ENCODE measurements at regions not wholly inside any gene's neighbourhood (a gene's known extent, or its start where the extent isn't known, plus 50 kb on each side); places are given as distances from the start of the nearest gene placed in this dataset.
"Not testable (repeated sequence)": the region's sequence is repeated elsewhere in the genome, so short reads cannot be mapped to it uniquely, and the experiment has no call there.

GRCh38 chr19:27870293-27870692, 1342.7 kb downstream of the UQCRFS1 start:
- intact Hi-C loops (cut with micrococcal nuclease): no loop called here
- H3K9me3 Mint-ChIP-seq: peaks cover 19% of the 10 kb centered on the region
- no peak for DNase-seq
- H3K36me3 Mint-ChIP-seq (ENCODE audit: low read depth): no peaks in the 10 kb centered on the region
- H3K27ac Mint-ChIP-seq: no peak overlapping the region
- H3K27me3 Mint-ChIP-seq: no peaks in the 10 kb centered on the region
- no peak overlapping the region for H3K4me3 Mint-ChIP-seq
- H3K4me1 Mint-ChIP-seq: no peaks in the 10 kb centered on the region

- intact Hi-C loops (cut with micrococcal nuclease): no loop called here
- peaks cover 22% of the 10 kb centered on the region for H3K9me3 Mint-ChIP-seq
- no peak overlapping the region for H3K27ac Mint-ChIP-seq
- no peaks in the 10 kb centered on the region for H3K36me3 Mint-ChIP-seq (ENCODE audit: low read depth)
- no peak overlapping the region for H3K4me3 Mint-ChIP-seq
- DNase-seq: no peak
- H3K4me1 Mint-ChIP-seq: no peaks in the 10 kb centered on the region
- no peaks in the 10 kb centered on the region for H3K27me3 Mint-ChIP-seq
These were observed 1344.9 kb downstream of the UQCRFS1 start for GRCh38 chr19:27868007-27868406.

DNA sequence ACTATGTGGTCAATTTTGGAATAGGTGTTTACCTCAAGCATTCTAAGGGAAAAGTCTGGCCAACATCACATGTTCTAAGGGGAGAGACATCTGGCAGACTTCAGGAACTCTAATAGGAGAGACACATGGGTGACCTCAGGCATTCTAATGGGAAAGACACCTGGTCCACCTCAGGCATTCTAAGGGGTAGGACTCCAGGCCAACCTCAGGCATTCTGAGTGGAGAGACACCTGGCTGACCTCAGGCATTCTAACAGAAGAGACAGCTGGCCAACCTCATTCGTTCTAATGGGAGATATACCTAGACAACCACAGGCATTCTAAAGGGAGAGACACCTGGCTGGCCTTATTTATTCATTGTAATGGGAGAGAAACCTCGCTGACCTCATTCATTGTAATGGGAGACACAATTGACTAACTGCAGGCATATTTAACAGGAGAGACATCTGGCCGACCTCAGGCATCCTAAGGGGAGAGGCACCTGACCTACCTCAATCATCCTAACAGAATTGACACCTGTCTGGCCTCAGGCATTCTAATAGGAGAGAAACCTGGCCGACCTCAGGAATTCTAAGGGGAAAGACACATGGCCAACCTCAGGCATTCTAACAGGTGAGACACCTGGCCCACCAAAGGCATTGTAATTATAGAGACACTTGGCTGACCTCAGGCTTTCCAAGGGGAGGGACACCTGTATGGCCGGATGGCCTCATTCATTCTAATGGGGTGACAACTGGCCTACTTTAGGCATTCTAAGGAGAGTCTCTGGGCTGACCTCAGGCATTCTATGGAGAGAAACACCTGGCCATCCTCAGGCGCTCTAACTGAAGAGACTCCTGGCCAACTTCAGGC, 1346.8 kb downstream of the UQCRFS1 start:
- Mint-ChIP-seq H3K27ac (no peak overlapping the region), H3K36me3 (ENCODE audit: low read depth) (no peaks in the 10 kb centered on the region), H3K4me3 (no peak overlapping the region), H3K27me3 (no peaks in the 10 kb centered on the region), H3K4me1 (no peaks in the 10 kb centered on the region), H3K9me3 (peaks cover 28% of the 10 kb centered on the region)
- intact Hi-C loops (cut with micrococcal nuclease): no loop called here
- no peak for DNase-seq

- H3K9me3 Mint-ChIP-seq: peaks cover 49% of the 10 kb centered on the region
- H3K27me3 Mint-ChIP-seq: no peaks in the 10 kb centered on the region
- no peak overlapping the region for H3K27ac Mint-ChIP-seq
- DNase-seq: no peak
- H3K4me3 Mint-ChIP-seq: no peak overlapping the region
- no peaks in the 10 kb centered on the region for H3K36me3 Mint-ChIP-seq (ENCODE audit: low read depth)
- intact Hi-C loops (cut with micrococcal nuclease): no loop called here
- no peaks in the 10 kb centered on the region for H3K4me1 Mint-ChIP-seq
These were observed 1351.5 kb downstream of the UQCRFS1 start for GRCh38 chr19:27861411-27861975.

DNA sequence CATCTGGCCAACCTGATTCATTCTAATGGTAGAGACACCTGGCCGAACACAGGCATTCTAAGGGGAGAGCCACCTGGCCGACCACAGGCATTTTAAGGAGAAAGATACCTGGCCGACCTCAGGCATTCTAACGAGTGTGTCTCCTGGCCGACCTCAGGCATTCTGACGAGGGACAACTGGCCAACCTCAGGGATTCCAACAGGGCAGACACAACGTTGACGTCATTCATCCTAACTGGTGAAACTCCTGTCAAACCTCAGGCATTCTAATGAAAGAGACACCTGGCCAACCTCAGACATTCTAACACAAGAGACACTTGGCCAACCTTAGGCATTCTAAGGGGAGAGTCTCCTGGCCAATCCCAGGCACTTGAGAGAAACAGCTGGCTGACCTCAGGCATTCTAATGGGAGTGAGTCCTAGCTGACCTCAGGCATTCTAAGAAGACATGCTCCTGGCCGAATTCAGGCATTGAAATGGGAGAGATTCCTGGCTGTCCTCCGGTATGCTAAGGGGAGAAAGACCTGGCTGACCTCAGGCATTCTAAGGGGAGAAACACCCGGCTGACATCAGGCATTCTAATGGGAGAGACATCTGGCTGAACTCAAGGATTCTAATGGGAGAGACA, 1352.5 kb downstream of the UQCRFS1 start:
- intact Hi-C loops (cut with micrococcal nuclease): no loop called here
- DNase-seq: no peak
- Mint-ChIP-seq H3K4me3 (no peak overlapping the region), H3K9me3 (peaks cover 41% of the 10 kb centered on the region), H3K27me3 (no peaks in the 10 kb centered on the region), H3K27ac (no peak overlapping the region), H3K4me1 (no peaks in the 10 kb centered on the region), H3K36me3 (ENCODE audit: low read depth) (no peaks in the 10 kb centered on the region)

DNA sequence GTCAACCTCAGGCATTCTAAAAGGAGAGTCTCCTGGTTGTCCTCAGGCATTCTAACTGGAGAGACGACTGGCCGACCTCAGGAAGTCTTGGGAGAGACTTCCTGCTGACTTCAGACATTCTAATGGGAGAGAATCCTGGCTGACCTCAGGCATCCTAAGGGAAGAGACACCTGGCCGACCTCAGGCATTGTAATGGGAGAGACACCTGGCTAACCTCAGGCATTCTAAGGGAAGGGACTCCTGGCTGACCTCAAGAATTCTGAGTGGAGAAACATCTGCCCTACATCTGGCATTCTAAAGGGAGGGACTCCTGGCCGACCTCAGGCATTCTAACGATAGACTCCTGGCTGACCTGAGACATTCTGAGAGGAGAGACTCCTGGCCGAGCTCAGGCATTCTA, 1353.3 kb downstream of the UQCRFS1 start:
- H3K4me3 Mint-ChIP-seq: no peak overlapping the region
- no peak overlapping the region for H3K27ac Mint-ChIP-seq
- H3K9me3 Mint-ChIP-seq: peaks cover 45% of the 10 kb centered on the region
- intact Hi-C loops (cut with micrococcal nuclease): no loop called here
- no peak for DNase-seq
- H3K36me3 Mint-ChIP-seq (ENCODE audit: low read depth): no peaks in the 10 kb centered on the region
- no peaks in the 10 kb centered on the region for H3K4me1 Mint-ChIP-seq
- no peaks in the 10 kb centered on the region for H3K27me3 Mint-ChIP-seq

DNA sequence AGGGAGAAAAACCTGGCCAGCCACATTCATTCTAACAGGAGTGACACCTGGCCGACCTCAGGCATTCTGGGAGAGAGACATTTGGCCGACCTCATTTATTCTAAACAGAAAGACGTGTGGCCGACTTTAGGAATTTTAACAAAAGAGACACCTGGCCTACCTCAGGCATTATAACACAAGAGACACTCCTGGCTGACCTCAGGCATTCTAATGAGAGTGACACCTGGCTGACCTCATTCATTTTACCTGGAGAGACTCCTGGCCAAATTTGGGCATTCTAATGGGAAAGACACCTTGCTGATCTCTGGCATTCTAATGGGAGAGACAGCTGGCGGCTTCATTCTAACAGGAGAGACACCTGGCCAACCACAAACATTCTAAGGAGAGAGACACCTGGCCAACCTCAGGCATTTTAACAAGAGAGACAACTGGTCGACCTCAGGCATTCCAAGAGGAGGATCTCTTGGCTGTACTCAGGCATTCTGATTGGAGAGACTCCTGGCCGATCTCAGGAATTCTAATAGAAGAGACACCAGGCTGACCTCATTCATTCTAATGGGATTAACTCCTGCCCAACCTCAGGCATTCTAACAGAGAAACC, 1353.9 kb downstream of the UQCRFS1 start:
- no peaks in the 10 kb centered on the region for H3K36me3 Mint-ChIP-seq (ENCODE audit: low read depth)
- peaks cover 44% of the 10 kb centered on the region for H3K9me3 Mint-ChIP-seq
- no peaks in the 10 kb centered on the region for H3K27me3 Mint-ChIP-seq
- no peak for DNase-seq
- H3K4me3 Mint-ChIP-seq: no peak overlapping the region
- no peaks in the 10 kb centered on the region for H3K4me1 Mint-ChIP-seq
- intact Hi-C loops (cut with micrococcal nuclease): no loop called here
- no peak overlapping the region for H3K27ac Mint-ChIP-seq

- H3K27ac Mint-ChIP-seq; H3K4me3 Mint-ChIP-seq; H3K27me3 Mint-ChIP-seq; H3K36me3 Mint-ChIP-seq (ENCODE audit: low read depth); H3K4me1 Mint-ChIP-seq; intact Hi-C loops (cut with micrococcal nuclease); DNase-seq: not testable (repeated sequence)
- H3K9me3 Mint-ChIP-seq: peaks cover 22% of the 10 kb centered on the region
These were observed 1360.0 kb downstream of the UQCRFS1 start for GRCh38 chr19:27852931-27853330.

DNA sequence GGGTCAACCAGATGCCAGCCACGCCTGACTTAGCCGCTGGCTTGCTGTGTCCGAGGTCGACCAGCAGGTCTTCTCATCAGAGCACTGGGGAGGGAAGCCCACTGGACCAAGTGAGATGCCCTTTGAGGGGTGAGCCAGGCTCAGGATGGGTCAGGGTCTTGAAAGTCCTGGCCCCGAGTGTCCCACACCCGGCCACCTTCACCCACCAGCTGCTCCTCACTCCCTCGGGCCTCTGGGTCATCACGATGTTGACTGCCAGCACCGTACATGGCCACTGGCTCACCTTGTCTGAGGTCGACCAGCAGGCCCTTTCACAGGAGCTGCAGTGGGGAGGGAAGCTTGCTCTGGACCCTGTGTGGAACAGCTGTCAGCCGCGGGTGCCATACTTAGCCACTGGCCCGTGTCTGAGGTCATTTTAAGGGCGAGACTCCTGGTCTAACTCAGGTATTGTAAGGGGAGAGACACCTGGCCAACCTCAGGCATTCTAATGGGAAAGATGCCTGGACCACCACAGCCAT, 1361.3 kb downstream of the UQCRFS1 start:
- H3K27ac Mint-ChIP-seq: no peak overlapping the region

GRCh38 chr19:27851002-27851481, 1361.9 kb downstream of the UQCRFS1 start:
- intact Hi-C loops (cut with micrococcal nuclease): no loop called here
- H3K27me3 Mint-ChIP-seq: no peaks in the 10 kb centered on the region
- DNase-seq: no peak
- no peak overlapping the region for H3K4me3 Mint-ChIP-seq
- H3K36me3 Mint-ChIP-seq (ENCODE audit: low read depth): no peaks in the 10 kb centered on the region
- H3K9me3 Mint-ChIP-seq: peaks cover 33% of the 10 kb centered on the region
- no peaks in the 10 kb centered on the region for H3K4me1 Mint-ChIP-seq
- H3K27ac Mint-ChIP-seq: no peak overlapping the region

More for the DNA sequence above, 1361.3 kb downstream of the UQCRFS1 start:
- H3K4me1 Mint-ChIP-seq: no peaks in the 10 kb centered on the region
- peaks cover 33% of the 10 kb centered on the region for H3K9me3 Mint-ChIP-seq
- H3K27me3 Mint-ChIP-seq: no peaks in the 10 kb centered on the region
- intact Hi-C loops (cut with micrococcal nuclease): no loop called here
- no peak for DNase-seq
- H3K36me3 Mint-ChIP-seq (ENCODE audit: low read depth): no peaks in the 10 kb centered on the region
- H3K4me3 Mint-ChIP-seq: no peak overlapping the region

DNA sequence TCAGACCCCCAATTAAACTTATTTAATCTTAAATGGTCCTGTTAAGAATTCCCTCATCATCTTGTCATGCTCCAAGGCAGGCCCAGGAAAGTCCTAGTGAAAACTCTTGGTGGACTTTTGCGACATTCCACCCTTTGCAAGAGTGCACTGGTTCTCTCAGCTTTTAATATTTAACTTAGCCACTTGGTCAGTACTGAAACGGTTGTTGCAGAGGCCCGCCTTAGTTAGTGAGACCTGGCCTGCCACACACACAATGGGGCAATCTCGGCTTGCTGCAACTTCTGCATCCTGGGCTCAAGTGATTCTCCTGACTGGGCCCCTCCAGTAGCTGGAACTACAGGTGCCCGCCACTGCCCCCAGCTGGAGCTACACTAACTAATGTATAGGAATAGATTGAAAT, 1366.0 kb downstream of the UQCRFS1 start:
- no peaks in the 10 kb centered on the region for H3K27me3 Mint-ChIP-seq
- H3K27ac Mint-ChIP-seq: no peak overlapping the region
- H3K36me3 Mint-ChIP-seq (ENCODE audit: low read depth): no peaks in the 10 kb centered on the region
- H3K9me3 Mint-ChIP-seq: peaks cover 47% of the 10 kb centered on the region
- intact Hi-C loops (cut with micrococcal nuclease): no loop called here
- no peak overlapping the region for H3K4me3 Mint-ChIP-seq
- DNase-seq: no peak
- H3K4me1 Mint-ChIP-seq: no peaks in the 10 kb centered on the region

DNA sequence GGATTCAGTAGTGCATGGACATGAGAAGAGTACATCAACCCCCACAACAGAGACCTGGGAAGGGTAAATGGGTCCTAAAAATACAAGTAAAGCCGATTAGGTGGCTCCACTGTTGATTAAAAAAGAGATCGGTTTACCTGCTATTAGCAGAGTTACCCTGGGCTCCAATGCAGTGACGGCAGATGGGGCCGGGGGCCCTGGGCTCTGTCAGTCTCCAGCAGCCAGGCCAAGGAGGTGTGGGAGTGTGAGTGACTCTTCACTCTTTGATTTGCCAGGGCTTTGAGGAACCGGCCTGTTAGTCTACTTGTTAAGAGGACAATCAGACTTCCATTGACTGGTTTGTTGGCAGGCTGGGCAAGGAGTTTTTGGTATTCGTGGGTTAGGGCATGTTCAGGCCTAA, 1368.7 kb downstream of the UQCRFS1 start:
- Mint-ChIP-seq H3K4me1 (no peaks in the 10 kb centered on the region), H3K27me3 (no peaks in the 10 kb centered on the region), H3K36me3 (ENCODE audit: low read depth) (no peaks in the 10 kb centered on the region), H3K9me3 (peaks cover 43% of the 10 kb centered on the region), H3K4me3 (no peak overlapping the region), H3K27ac (no peak overlapping the region)
- DNase-seq: no peak
- intact Hi-C loops (cut with micrococcal nuclease): no loop called here

GRCh38 chr19:27843861-27844260, 1369.1 kb downstream of the UQCRFS1 start:
- DNase-seq: no peak
- Mint-ChIP-seq H3K27me3 (no peaks in the 10 kb centered on the region), H3K36me3 (ENCODE audit: low read depth) (no peaks in the 10 kb centered on the region), H3K9me3 (peaks cover 43% of the 10 kb centered on the region), H3K27ac (no peak overlapping the region), H3K4me1 (no peaks in the 10 kb centered on the region), H3K4me3 (no peak overlapping the region)
- intact Hi-C loops (cut with micrococcal nuclease): no loop called here

- Mint-ChIP-seq H3K4me3 (no peak overlapping the region), H3K4me1 (no peaks in the 10 kb centered on the region)
- intact Hi-C loops (cut with micrococcal nuclease): no loop called here
These were observed 1379.9 kb downstream of the UQCRFS1 start for GRCh38 chr19:27833031-27833430.

More at GRCh38 chr19:27833031-27833430, 1379.9 kb downstream of the UQCRFS1 start:
- Mint-ChIP-seq H3K27ac (no peak overlapping the region), H3K9me3 (peaks cover 31% of the 10 kb centered on the region), H3K36me3 (ENCODE audit: low read depth) (no peaks in the 10 kb centered on the region), H3K27me3 (no peaks in the 10 kb centered on the region)
- no peak for DNase-seq

All from activated CD4-positive, alpha-beta T cell treated with anti-CD3 and anti-CD28 coated beads, Interleukin-2, amount 10 ng/mL, durations not matched to agents 24 days and 14 days (primary cell).